Adrenal gland (tissue), 9 donors: ENCODE measurements at regions not wholly inside any gene's neighbourhood (a gene's known extent, or its start where the extent isn't known, plus 50 kb on each side); places are given as distances from the start of the nearest gene placed in this dataset.

ENCODE experiments used
- DNase-seq, 7 donors: peaks; one replicate each; pipeline ENCODE4 v3.0.0-alpha.2; 2019 to 2020
- H3K27ac ChIP-seq, 5 donors: fragments of 200-600 bp; sonication (generic) in 4 of 5; 1 replicate in 3 of 5; 2 replicates in 2 of 5; pipeline versions ENCODE4 v1.5.1 to v1.8.0; 2016 to 2020; ENCODE audit warnings: mild to moderate bottlenecking in 1 of 5
- H3K27me3 ChIP-seq: fragments of 200-600 bp; 2 replicates; pipeline ENCODE4 v1.8.0; 2021
- H3K36me3 ChIP-seq, 2 donors: fragments of 200-600 bp; replicated peaks in 1 of 2; 1 replicate in 1 of 2; 2 replicates in 1 of 2; pipeline versions ENCODE4 v1.5.1 to v1.8.0; 2018 to 2022
- H3K4me1 ChIP-seq, 2 donors: fragments of 200-600 bp; replicated peaks in 1 of 2; 1 replicate in 1 of 2; 2 replicates in 1 of 2; pipeline versions ENCODE4 v1.5.1 to v1.8.0; 2018 to 2021
- H3K4me3 ChIP-seq, 4 donors: fragments of 200-600 bp; sonication (generic) in 3 of 4; one replicate each; pipeline ENCODE4 v1.5.1; 2016 to 2018
- H3K9me3 ChIP-seq, 3 donors: fragments of 200-600 bp; sonication (generic) in 1 of 3; replicated peaks in 1 of 3; 1 replicate in 2 of 3; 2 replicates in 1 of 3; pipeline versions ENCODE4 v1.5.1 to v1.8.0; 2016 to 2021
- POLR2A ChIP-seq, 2 donors: fragments of 450-650 bp; IDR thresholded peaks; one replicate each; pipeline ENCODE4 v1.6.1; 2017; ENCODE audit warnings: antibody characterized with exemption in 2 of 2, mild to moderate bottlenecking in 2 of 2, moderate library complexity in 1 of 2
- WGBS, 4 donors: extraction: QIAGEN DNeasy Blood & Tissue Kit in 2 of 4; methylation state at CpG; one replicate each; pipeline versions ENCODE4 v1.1.5 to v1.1.7; 2013 to 2017; 5-methylcytosine and 5-hydroxymethylcytosine counted together
- intact Hi-C, 2 donors: fragments of 100-400 bp; cut with DNase I; formaldehyde crosslinking; loops; one replicate each; pipeline versions ENCODE4 v1.14.1 to v1.15.0; 2022 to 2023
- TF ChIP-seq, protein P1 (sequence below), 6 experiments: fragments of 450-650 bp in 4 of 6; fragments of 200-600 bp in 2 of 6; sonication (generic) in 1 of 6; IDR thresholded peaks; 1 replicate in 5 of 6; 2 replicates in 1 of 6; pipeline versions ENCODE4 v1.5.1 to v1.8.0; 2016 to 2021; ENCODE audit warnings: antibody characterized with exemption in 6 of 6, mild to moderate bottlenecking in 2 of 6, moderate library complexity in 1 of 6
- donor health status: healthy with polysubstance abuse.
- donor health status: Bipolar disorder and iron deficiency.
- donor health status: DM: yes; HTN: yes; CAD: no.
- donor health status: DM: no; HTN: no; CAD: no.
- donor health status: DM: no; HTN: no; CAD: no.

- TF ChIP-seq, protein P1, sequence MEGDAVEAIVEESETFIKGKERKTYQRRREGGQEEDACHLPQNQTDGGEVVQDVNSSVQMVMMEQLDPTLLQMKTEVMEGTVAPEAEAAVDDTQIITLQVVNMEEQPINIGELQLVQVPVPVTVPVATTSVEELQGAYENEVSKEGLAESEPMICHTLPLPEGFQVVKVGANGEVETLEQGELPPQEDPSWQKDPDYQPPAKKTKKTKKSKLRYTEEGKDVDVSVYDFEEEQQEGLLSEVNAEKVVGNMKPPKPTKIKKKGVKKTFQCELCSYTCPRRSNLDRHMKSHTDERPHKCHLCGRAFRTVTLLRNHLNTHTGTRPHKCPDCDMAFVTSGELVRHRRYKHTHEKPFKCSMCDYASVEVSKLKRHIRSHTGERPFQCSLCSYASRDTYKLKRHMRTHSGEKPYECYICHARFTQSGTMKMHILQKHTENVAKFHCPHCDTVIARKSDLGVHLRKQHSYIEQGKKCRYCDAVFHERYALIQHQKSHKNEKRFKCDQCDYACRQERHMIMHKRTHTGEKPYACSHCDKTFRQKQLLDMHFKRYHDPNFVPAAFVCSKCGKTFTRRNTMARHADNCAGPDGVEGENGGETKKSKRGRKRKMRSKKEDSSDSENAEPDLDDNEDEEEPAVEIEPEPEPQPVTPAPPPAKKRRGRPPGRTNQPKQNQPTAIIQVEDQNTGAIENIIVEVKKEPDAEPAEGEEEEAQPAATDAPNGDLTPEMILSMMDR (IDR thresholded peaks at IDR 0.05), result no peak
- TF ChIP-seq POLR2A (IDR thresholded peaks at IDR 0.05), result no peak
- 67 to 86% (median 76%) methylated on average over 2 of the region's 2 CpGs for whole genome bisulfite sequencing, 4 donors
- H3K4me3 ChIP-seq, result no peak overlapping the region
- H3K36me3 ChIP-seq, result no peaks in the 10 kb centered on the region
- H3K27ac ChIP-seq, result no peak overlapping the region
- intact Hi-C loops, result no loop called here
- H3K9me3 ChIP-seq, result no peaks in the 10 kb centered on the region
- no peak for DNase-seq
- H3K4me1 ChIP-seq, result no peaks in the 10 kb centered on the region
- no peaks in the 10 kb centered on the region for H3K27me3 ChIP-seq
Observed at GRCh38 chr12:114982760-114983159, 298.8 kb upstream of the TBX3 start.

- H3K4me1 ChIP-seq, result no peaks in the 10 kb centered on the region
- H3K4me3 ChIP-seq, result no peak overlapping the region
- H3K27me3 ChIP-seq, result no peaks in the 10 kb centered on the region
- H3K27ac ChIP-seq, result no peak overlapping the region
- H3K9me3 ChIP-seq, result no peaks in the 10 kb centered on the region
- DNase-seq, result no peak
- TF ChIP-seq, protein P1 (IDR thresholded peaks at IDR 0.05), result no peak
- no peak for TF ChIP-seq POLR2A (IDR thresholded peaks at IDR 0.05)
- intact Hi-C loops, result no loop called here
- WGBS, 4 donors, result 84 to 88% (median 85%) methylated on average over 4 of the region's 4 CpGs
- no peaks in the 10 kb centered on the region for H3K36me3 ChIP-seq
Observed at GRCh38 chr12:114981036-114981435, 297.1 kb upstream of the TBX3 start.

- no peak for DNase-seq
- H3K4me1 ChIP-seq, result no peaks in the 10 kb centered on the region
- H3K36me3 ChIP-seq, result no peaks in the 10 kb centered on the region
- H3K4me3 ChIP-seq, result no peak overlapping the region
- no peaks in the 10 kb centered on the region for H3K9me3 ChIP-seq
- H3K27me3 ChIP-seq, result no peaks in the 10 kb centered on the region
- TF ChIP-seq POLR2A (IDR thresholded peaks at IDR 0.05), result no peak
- TF ChIP-seq, protein P1 (IDR thresholded peaks at IDR 0.05), result no peak
- no peak overlapping the region for H3K27ac ChIP-seq
- intact Hi-C loops, result no loop called here
Observed at GRCh38 chr12:114976959-114977358, 293.0 kb upstream of the TBX3 start.

- Histone ChIP-seq H3K27ac (no peak overlapping the region), H3K9me3 (no peaks in the 10 kb centered on the region), H3K36me3 (no peaks in the 10 kb centered on the region), H3K4me3 (no peak overlapping the region), H3K4me1 (no peaks in the 10 kb centered on the region), H3K27me3 (no peaks in the 10 kb centered on the region)
- DNase-seq, result no peak
- no peak for TF ChIP-seq POLR2A (IDR thresholded peaks at IDR 0.05)
- TF ChIP-seq, protein P1 (IDR thresholded peaks at IDR 0.05), result no peak
- 92 to 96% (median 93%) methylated on average over 2 of the region's 2 CpGs for WGBS, 4 donors
- intact Hi-C loops, result no loop called here
Observed at GRCh38 chr12:114976372-114976771, 292.4 kb upstream of the TBX3 start.
